Left ventricle myocardium inferior (tissue), 1 donor: ENCODE measurements at regions not wholly inside any gene's neighbourhood (a gene's known extent, or its start where the extent isn't known, plus 50 kb on each side); places are given as distances from the start of the nearest gene placed in this dataset.

Source experiments
- DNase-seq: peaks from one replicate; pipeline ENCODE4 v3.0.0-alpha.2; 2020
- H3K27ac ChIP-seq: fragments of 200-600 bp; replicated peaks from 2 replicates; pipeline ENCODE4 v1.8.0; 2021
- H3K27me3 ChIP-seq: fragments of 200-600 bp; 2 replicates; pipeline ENCODE4 v1.8.0; 2021; ENCODE audit warnings: low read depth
- H3K36me3 ChIP-seq: fragments of 200-600 bp; 2 replicates; pipeline ENCODE4 v1.8.0; 2021
- H3K4me1 ChIP-seq: fragments of 200-600 bp; 2 replicates; pipeline ENCODE4 v1.8.0; 2021
- H3K4me3 ChIP-seq: fragments of 200-600 bp; 2 replicates; pipeline ENCODE4 v1.8.0; 2021; ENCODE audit warnings: mild to moderate bottlenecking, moderate library complexity
- H3K9me3 ChIP-seq: fragments of 200-600 bp; replicated peaks from 2 replicates; pipeline ENCODE4 v1.8.0; 2021
- intact Hi-C: fragments of 100-400 bp; cut with micrococcal nuclease; formaldehyde crosslinking; loops from one replicate; pipeline ENCODE4 v1.11.0; 2022
- TF ChIP-seq, protein P1 (sequence below): fragments of 200-600 bp; IDR thresholded peaks from 2 replicates; pipeline ENCODE4 v1.8.0; 2021; ENCODE audit warnings: antibody characterized with exemption, mild to moderate bottlenecking, borderline replicate concordance
- donor health status: DM: no; HTN: yes; CAD: no; lungs with severe emphysema.

DNA sequence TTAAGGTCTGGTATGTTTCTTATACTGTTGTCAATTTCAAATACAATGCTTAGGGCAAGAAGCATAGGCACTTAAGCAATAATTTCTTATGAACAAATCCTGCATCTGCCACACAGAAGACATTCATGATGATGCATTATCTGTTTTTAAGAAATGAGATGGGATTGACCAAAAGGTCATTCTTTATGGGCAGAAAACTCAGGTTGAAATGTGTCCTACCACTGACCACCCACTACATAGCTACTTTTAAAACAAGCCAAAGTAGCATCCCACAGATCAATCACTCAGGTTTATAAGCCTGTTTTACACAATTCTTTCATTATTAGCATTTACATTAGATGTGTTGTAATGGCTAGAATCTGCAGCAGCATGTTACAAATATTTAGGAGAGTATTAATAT lies 617.8 kb downstream of the PCDH7 start:
- DNase-seq: no peak
- TF ChIP-seq, protein P1, sequence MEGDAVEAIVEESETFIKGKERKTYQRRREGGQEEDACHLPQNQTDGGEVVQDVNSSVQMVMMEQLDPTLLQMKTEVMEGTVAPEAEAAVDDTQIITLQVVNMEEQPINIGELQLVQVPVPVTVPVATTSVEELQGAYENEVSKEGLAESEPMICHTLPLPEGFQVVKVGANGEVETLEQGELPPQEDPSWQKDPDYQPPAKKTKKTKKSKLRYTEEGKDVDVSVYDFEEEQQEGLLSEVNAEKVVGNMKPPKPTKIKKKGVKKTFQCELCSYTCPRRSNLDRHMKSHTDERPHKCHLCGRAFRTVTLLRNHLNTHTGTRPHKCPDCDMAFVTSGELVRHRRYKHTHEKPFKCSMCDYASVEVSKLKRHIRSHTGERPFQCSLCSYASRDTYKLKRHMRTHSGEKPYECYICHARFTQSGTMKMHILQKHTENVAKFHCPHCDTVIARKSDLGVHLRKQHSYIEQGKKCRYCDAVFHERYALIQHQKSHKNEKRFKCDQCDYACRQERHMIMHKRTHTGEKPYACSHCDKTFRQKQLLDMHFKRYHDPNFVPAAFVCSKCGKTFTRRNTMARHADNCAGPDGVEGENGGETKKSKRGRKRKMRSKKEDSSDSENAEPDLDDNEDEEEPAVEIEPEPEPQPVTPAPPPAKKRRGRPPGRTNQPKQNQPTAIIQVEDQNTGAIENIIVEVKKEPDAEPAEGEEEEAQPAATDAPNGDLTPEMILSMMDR: no peak
- Histone ChIP-seq H3K4me3 (no peak overlapping the region), H3K9me3 (peaks cover 22% of the 10 kb centered on the region), H3K4me1 (no peaks in the 10 kb centered on the region), H3K27me3 (no peaks in the 10 kb centered on the region), H3K36me3 (no peaks in the 10 kb centered on the region), H3K27ac (no peak overlapping the region)
- intact Hi-C loops: no loop called here

DNA sequence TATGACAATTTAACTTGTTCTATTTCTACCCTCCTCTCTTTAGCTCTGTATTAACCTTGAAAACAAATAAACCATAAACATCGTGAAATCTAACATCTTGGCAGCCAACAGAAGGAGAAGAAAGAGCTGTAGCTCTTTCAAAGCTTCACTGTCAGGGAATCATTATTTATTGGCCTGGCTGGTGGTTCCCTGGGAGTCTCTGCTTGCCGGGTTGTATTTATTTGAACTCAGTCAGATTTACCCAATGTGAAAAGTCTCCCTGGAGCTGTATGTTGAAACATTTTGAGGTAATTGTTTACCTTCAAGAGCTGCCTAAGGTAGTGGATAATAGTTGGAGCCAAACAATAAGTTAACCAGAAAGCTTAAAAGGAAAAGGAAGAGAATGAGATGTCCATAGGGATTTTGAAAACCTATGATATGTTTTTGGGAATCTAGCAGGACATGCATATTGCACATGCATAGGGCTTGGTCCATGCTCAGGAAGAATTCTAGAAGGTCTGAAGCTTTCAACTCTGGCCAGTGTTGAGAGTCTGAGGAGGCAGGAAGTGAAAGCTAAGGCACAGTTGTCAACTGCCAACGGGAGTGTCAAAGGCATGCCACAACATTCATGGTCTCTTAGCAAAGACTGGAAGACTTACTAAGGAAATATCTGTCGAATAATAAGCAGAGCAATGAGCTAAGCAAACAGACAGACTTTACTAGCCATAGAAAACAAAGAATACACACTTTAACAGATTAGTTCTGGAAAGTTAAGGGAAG lies 621.6 kb downstream of the PCDH7 start:
- DNase-seq: no peak
- Histone ChIP-seq H3K9me3 (peaks cover 38% of the 10 kb centered on the region), H3K4me1 (no peaks in the 10 kb centered on the region), H3K4me3 (no peak overlapping the region), H3K27me3 (no peaks in the 10 kb centered on the region), H3K27ac (no peak overlapping the region), H3K36me3 (no peaks in the 10 kb centered on the region)
- TF ChIP-seq, protein P1: no peak
- intact Hi-C loops: no loop called here

DNA sequence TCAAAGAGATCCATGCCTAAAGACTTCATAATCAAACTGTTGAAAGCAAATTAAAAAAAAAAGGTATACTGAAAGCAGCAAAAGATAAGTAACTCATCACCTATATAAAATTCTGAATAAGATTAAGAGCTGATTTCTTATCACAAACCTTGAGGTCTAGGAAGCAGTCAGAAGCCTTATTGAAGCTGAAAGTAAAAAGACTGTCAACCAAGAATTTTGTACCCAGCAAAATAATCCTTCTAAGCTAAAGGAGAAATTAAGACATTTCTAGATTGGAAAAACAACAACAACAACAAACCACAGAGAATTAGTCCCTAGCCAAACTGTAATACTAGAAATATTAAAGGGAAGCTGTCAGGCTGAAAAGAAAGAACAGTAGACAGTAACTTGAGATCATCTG lies 622.9 kb downstream of the PCDH7 start:
- H3K4me1 ChIP-seq: no peaks in the 10 kb centered on the region
- intact Hi-C loops: no loop called here
- no peak overlapping the region for H3K27ac ChIP-seq
- TF ChIP-seq, protein P1: no peak
- no peak overlapping the region for H3K4me3 ChIP-seq
- no peak for DNase-seq
- no peaks in the 10 kb centered on the region for H3K27me3 ChIP-seq
- no peaks in the 10 kb centered on the region for H3K36me3 ChIP-seq
- peaks cover 38% of the 10 kb centered on the region for H3K9me3 ChIP-seq

DNA sequence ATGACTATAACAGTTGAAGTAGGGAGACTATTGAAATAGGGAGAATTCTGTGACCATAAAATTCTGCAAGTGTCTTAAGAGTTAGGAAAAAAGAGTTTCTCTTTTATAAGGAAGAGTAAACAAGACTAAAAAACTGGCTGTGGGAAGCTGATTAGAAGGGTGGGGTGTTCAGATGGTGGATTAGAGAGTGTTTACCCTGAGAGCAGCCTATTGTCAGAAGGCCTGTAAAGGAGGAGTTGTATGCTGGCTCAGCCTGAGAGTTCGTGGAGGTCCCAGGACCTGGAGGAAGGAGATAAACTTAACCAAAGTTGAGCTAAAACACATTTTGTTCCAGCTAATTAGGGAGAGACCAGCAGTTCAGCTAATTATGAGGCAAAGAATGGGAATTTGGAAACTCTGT lies 629.7 kb downstream of the PCDH7 start:
- DNase-seq: no peak
- Histone ChIP-seq H3K4me3 (no peak overlapping the region), H3K27ac (no peak overlapping the region), H3K27me3 (no peaks in the 10 kb centered on the region), H3K36me3 (no peaks in the 10 kb centered on the region), H3K4me1 (no peaks in the 10 kb centered on the region), H3K9me3 (no peaks in the 10 kb centered on the region)
- TF ChIP-seq, protein P1: no peak
- intact Hi-C loops: no loop called here

DNA sequence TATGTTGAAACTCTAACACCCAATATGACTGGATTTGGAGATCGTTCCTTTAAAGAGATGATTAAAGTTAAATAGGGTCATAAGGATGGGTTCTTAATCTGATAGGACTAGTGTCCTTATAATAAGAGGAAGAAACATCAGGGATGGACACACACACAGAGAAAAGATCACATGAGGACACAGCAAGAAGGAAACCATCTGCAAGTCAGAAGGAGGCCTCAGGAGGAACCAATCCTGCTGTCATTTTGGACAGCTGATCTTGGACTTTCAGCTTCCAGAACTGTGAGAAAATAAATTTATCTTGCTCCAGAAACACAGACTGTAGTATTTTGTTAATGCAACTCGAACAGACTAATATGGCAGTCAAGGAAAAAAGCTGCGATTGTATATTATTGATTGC lies 631.5 kb downstream of the PCDH7 start:
- TF ChIP-seq, protein P1: no peak
- H3K4me3 ChIP-seq: no peak overlapping the region
- no peak overlapping the region for H3K27ac ChIP-seq
- intact Hi-C loops: no loop called here
- no peaks in the 10 kb centered on the region for H3K4me1 ChIP-seq
- no peaks in the 10 kb centered on the region for H3K9me3 ChIP-seq
- no peaks in the 10 kb centered on the region for H3K36me3 ChIP-seq
- no peaks in the 10 kb centered on the region for H3K27me3 ChIP-seq
- DNase-seq: no peak
